GM23338 (cell line): ENCODE measurements at regions not wholly inside any gene's neighbourhood (a gene's known extent, or its start where the extent isn't known, plus 50 kb on each side); places are given as distances from the start of the nearest gene placed in this dataset.

Experiments used
- ATAC-seq: fragments of 200-7000 bp; cut with Tn5 transposase; 3 replicates; pipeline ENCODE4 v1.9.1; 2020
- DNase-seq: peaks from one replicate; pipeline ENCODE4 v3.0.0-alpha.2; 2015; ENCODE audit warnings: low spot score
- H2AFZ ChIP-seq: fragments of 200-600 bp; sonication (generic); 2 replicates; pipeline ENCODE4 v1.8.0; 2016; ENCODE audit warnings: antibody characterized with exemption, mild to moderate bottlenecking, moderate library complexity
- H3F3A ChIP-seq: fragments of 200-600 bp; sonication (generic); replicated peaks from 2 replicates; pipeline ENCODE4 v1.8.0; 2017; ENCODE audit warnings: antibody characterized with exemption, mixed run types, low read depth
- H3K27ac ChIP-seq: fragments of 200-600 bp; sonication (generic); 2 replicates; pipeline ENCODE4 v1.6.1; 2016; ENCODE audit warnings: low read depth
- H3K27me3 ChIP-seq: fragments of 200-600 bp; sonication (generic); 2 replicates; pipeline ENCODE4 v1.8.0; 2016; ENCODE audit warnings: mild to moderate bottlenecking, mixed run types, moderate library complexity; ENCODE audit not compliant: insufficient read depth
- H3K36me3 ChIP-seq: fragments of 200-600 bp; sonication (generic); 2 replicates; pipeline ENCODE4 v1.8.0; 2016; ENCODE audit warnings: mild to moderate bottlenecking; ENCODE audit not compliant: insufficient read depth
- H3K4me1 ChIP-seq: fragments of 200-600 bp; sonication (generic); 2 replicates; pipeline ENCODE4 v1.8.0; 2016; ENCODE audit warnings: mild to moderate bottlenecking, moderate library complexity; ENCODE audit not compliant: insufficient read depth
- H3K4me2 ChIP-seq: fragments of 200-600 bp; sonication (generic); 2 replicates; pipeline ENCODE4 v1.7.1; 2017; ENCODE audit warnings: mixed run types
- H3K4me3 ChIP-seq: fragments of 200-600 bp; sonication (generic); 2 replicates; pipeline ENCODE4 v1.6.1; 2016; ENCODE audit warnings: mixed run types
- H3K79me2 ChIP-seq: fragments of 200-600 bp; sonication (generic); replicated peaks from 2 replicates; pipeline ENCODE4 v1.8.0; 2017; ENCODE audit warnings: mild to moderate bottlenecking; ENCODE audit not compliant: insufficient read depth
- H3K9me2 ChIP-seq: fragments of 200-600 bp; sonication (generic); 2 replicates; pipeline ENCODE4 v1.8.0; 2017; ENCODE audit not compliant: insufficient read depth
- H4K20me1 ChIP-seq: fragments of 200-600 bp; sonication (generic); replicated peaks from 2 replicates; pipeline ENCODE4 v1.8.0; 2017; ENCODE audit warnings: mild to moderate bottlenecking; ENCODE audit not compliant: insufficient read depth
- H3K27ac Mint-ChIP-seq: 2 replicates; pipeline ENCODE4 v1.8.0; 2020; ENCODE audit warnings: inconsistent platforms, mild to moderate bottlenecking, moderate library complexity, mixed read lengths
- H3K27me3 Mint-ChIP-seq: 3 replicates; pipeline ENCODE4 v1.8.0; 2022; ENCODE audit warnings: low read depth, mild to moderate bottlenecking, moderate library complexity, mixed read lengths, inconsistent platforms; ENCODE audit not compliant: insufficient read depth, poor library complexity
- H3K36me3 Mint-ChIP-seq: 3 replicates; pipeline ENCODE4 v1.8.0; 2021; ENCODE audit warnings: low read depth, mild to moderate bottlenecking, inconsistent platforms, moderate library complexity, mixed read lengths
- H3K4me1 Mint-ChIP-seq: 3 replicates; pipeline ENCODE4 v1.8.0; 2020; ENCODE audit warnings: mild to moderate bottlenecking, inconsistent platforms, mixed read lengths
- H3K4me3 Mint-ChIP-seq: 3 replicates; pipeline ENCODE4 v1.8.0; 2021; ENCODE audit warnings: moderate library complexity, mild to moderate bottlenecking, inconsistent platforms, mixed read lengths
- H3K9me3 Mint-ChIP-seq: 3 replicates; pipeline ENCODE4 v1.8.0; 2020; ENCODE audit warnings: moderate library complexity, mild to moderate bottlenecking, inconsistent platforms, mixed read lengths
- CREB1 ChIP-seq: fragments of 250-450 bp; sonication (Bioruptor Pico); IDR thresholded peaks from 2 replicates; pipeline ENCODE4 v1.5.0; 2020; ENCODE audit warnings: low read depth, mild to moderate bottlenecking, moderate library complexity
- CTCF ChIP-seq, 2 experiments: fragments of 200-600 bp in 1 of 2; sonication (generic) in 1 of 2; conservative IDR thresholded peaks; 2 replicates each; pipeline versions ENCODE4 v1.5.1 to v1.6.1; 2016 to 2017; ENCODE audit warnings: antibody characterized with exemption in 2 of 2, low read depth in 2 of 2, mild to moderate bottlenecking in 2 of 2, moderate library complexity in 1 of 2
- ETS1 ChIP-seq: IDR thresholded peaks from 2 replicates; pipeline ENCODE4 v1.6.1; 2016; ENCODE audit warnings: antibody characterized with exemption
- EZH2 ChIP-seq: fragments of 200-600 bp; sonication (generic); IDR thresholded peaks from one replicate; pipeline ENCODE4 v1.8.0; 2017; ENCODE audit warnings: antibody characterized with exemption, mild to moderate bottlenecking, low read depth; ENCODE audit not compliant: unreplicated experiment
- EZH2phosphoT487 ChIP-seq: fragments of 200-600 bp; sonication (generic); IDR thresholded peaks from one replicate; pipeline ENCODE4 v1.8.1; 2018; ENCODE audit warnings: antibody characterized with exemption; ENCODE audit not compliant: unreplicated experiment
- JUNB ChIP-seq: IDR thresholded peaks from one replicate; pipeline ENCODE4 v1.6.1; 2016; ENCODE audit warnings: antibody characterized with exemption; ENCODE audit not compliant: unreplicated experiment
- NANOG ChIP-seq: IDR thresholded peaks from 2 replicates; pipeline ENCODE4 v1.6.1; 2016; ENCODE audit warnings: antibody characterized with exemption, borderline replicate concordance
- POLR2AphosphoS5 ChIP-seq: IDR thresholded peaks from 2 replicates; pipeline ENCODE4 v1.6.1; 2016; ENCODE audit warnings: antibody characterized with exemption, low read depth
- REST ChIP-seq: IDR thresholded peaks from one replicate; pipeline ENCODE4 v1.6.1; 2018; ENCODE audit warnings: antibody characterized with exemption; ENCODE audit not compliant: unreplicated experiment
- STAT1 ChIP-seq: IDR thresholded peaks from one replicate; pipeline ENCODE4 v1.6.1; 2016; ENCODE audit warnings: antibody characterized with exemption; ENCODE audit not compliant: unreplicated experiment
- ZNF114 ChIP-seq: fragments of 250-450 bp; sonication (Bioruptor Pico); IDR thresholded peaks from 2 replicates; pipeline ENCODE4 v1.5.0; 2020; ENCODE audit warnings: mild to moderate bottlenecking, moderate library complexity
- ZNF331 ChIP-seq: fragments of 250-450 bp; sonication (Bioruptor Pico); IDR thresholded peaks from 2 replicates; pipeline ENCODE4 v1.5.0; 2020; ENCODE audit warnings: low read depth, mild to moderate bottlenecking, moderate library complexity
- ZNF462 ChIP-seq: fragments of 250-450 bp; sonication (Bioruptor Pico); IDR thresholded peaks from 2 replicates; pipeline ENCODE4 v1.5.0; 2020; ENCODE audit warnings: mild to moderate bottlenecking, moderate library complexity

- H3K36me3 Mint-ChIP-seq = no peaks in the 10 kb centered on the region
- H3K9me3 Mint-ChIP-seq = no peaks in the 10 kb centered on the region
- no peaks in the 10 kb centered on the region for H3K4me1 Mint-ChIP-seq
Observed at GRCh38 chr20:21994203-21994602, 288.7 kb downstream of the PAX1 start.

More at GRCh38 chr20:21994203-21994602, 288.7 kb downstream of the PAX1 start:
- no peak for DNase-seq
- H3K27me3 Mint-ChIP-seq = no peaks in the 10 kb centered on the region
- Histone ChIP-seq H3K27ac (no peak overlapping the region), H3K9me2 (no peaks in the 10 kb centered on the region), H3K4me3 (no peak overlapping the region), H3F3A (no peaks in the 10 kb centered on the region), H3K4me1 (no peaks in the 10 kb centered on the region), H4K20me1 (no peaks in the 10 kb centered on the region), H3K36me3 (no peaks in the 10 kb centered on the region), H3K79me2 (no peaks in the 10 kb centered on the region), H2AFZ (no peak overlapping the region), H3K27me3 (no peaks in the 10 kb centered on the region), H3K4me2 (no peak overlapping the region)
- no peak for TF ChIP-seq POLR2AphosphoS5
- no peak for TF ChIP-seq ZNF462
- TF ChIP-seq EZH2 = no peak
- TF ChIP-seq NANOG = no peak
- TF ChIP-seq STAT1 = no peak
- no peak for TF ChIP-seq REST
- no peak for TF ChIP-seq CREB1 (CRISPR knock-in tag)
- TF ChIP-seq ETS1 = no peak
- TF ChIP-seq CTCF (conservative IDR thresholded peaks at IDR 0.05; ENCODE audit: low read depth in 2 of 2) = no peak
- TF ChIP-seq ZNF331 = no peak
- TF ChIP-seq JUNB = no peak
- no peak for TF ChIP-seq EZH2phosphoT487
- TF ChIP-seq ZNF114 = no peak
- ATAC-seq = no peak
- no peak overlapping the region for H3K27ac Mint-ChIP-seq
- no peak overlapping the region for H3K4me3 Mint-ChIP-seq
